Endothelial cell of umbilical vein (primary cell): ENCODE measurements at regions not wholly inside any gene's neighbourhood (a gene's known extent, or its start where the extent isn't known, plus 50 kb on each side); places are given as distances from the start of the nearest gene placed in this dataset.

ENCODE experiments used
- BruUV-seq: library from RNA; stranded (reverse); fragments of 400-500 nt; replicated peaks from 2 replicates; lab custom pipeline; 2021; lab: Mats Ljungman, UMichigan
- CTCF ChIA-PET: fragments of 300-600, 350-600 bp; sonication (Branson Sonifier 250); formaldehyde crosslinking; loops from one replicate; lab custom pipeline; 2021; ENCODE audit warnings: antibody characterized with exemption, inconsistent platforms; lab: Charles Lee
- POLR2A ChIA-PET: fragments of 300-600, 350-600 bp; sonication (Branson Sonifier 250); formaldehyde crosslinking; loops from one replicate; lab custom pipeline; 2021; ENCODE audit warnings: antibody characterized with exemption, inconsistent platforms; lab: Charles Lee
- DNase-seq: peaks from one replicate; pipeline ENCODE4 v3.0.0-alpha.2; 2011; ENCODE audit warnings: low read depth, low spot score
- FAIRE-seq: peaks from 2 replicates; lab custom pipeline; 2011; peaks lifted over from hg19 to GRCh38; lab: Jason Lieb, UNC
- H2AFZ ChIP-seq: 2 replicates; pipeline ENCODE4 v1.6.0; 2012; ENCODE audit warnings: low read depth, low read length, control low read depth, inconsistent platforms
- H3K27ac ChIP-seq: 2 replicates; pipeline ENCODE4 v1.5.1; 2011; ENCODE audit warnings: low read depth, mild to moderate bottlenecking, control low read depth, low read length, moderate library complexity; ENCODE audit not compliant: insufficient read depth
- H3K27me3 ChIP-seq, 2 experiments: 2 replicates each; pipeline versions ENCODE4 v1.6.0 to v1.6.1; 2011; ENCODE audit warnings: low read length in 2 of 2, mixed read lengths in 1 of 2; ENCODE audit not compliant: control insufficient read depth in 2 of 2, insufficient read depth in 2 of 2
- H3K36me3 ChIP-seq, 2 experiments: 2 replicates in 1 of 2; 3 replicates in 1 of 2; pipeline ENCODE4 v1.5.1; 2011; ENCODE audit warnings: low read length in 2 of 2, mild to moderate bottlenecking in 1 of 2, moderate library complexity in 1 of 2; ENCODE audit not compliant: control insufficient read depth in 2 of 2, insufficient read depth in 2 of 2; ENCODE audit errors: extremely low read depth in 1 of 2
- H3K4me1 ChIP-seq: 3 replicates; pipeline ENCODE4 v1.5.1; 2011; ENCODE audit warnings: mild to moderate bottlenecking, low read length; ENCODE audit not compliant: control insufficient read depth, insufficient read depth; ENCODE audit errors: extremely low read depth
- H3K4me2 ChIP-seq: 2 replicates; pipeline ENCODE4 v1.6.1; 2011; ENCODE audit warnings: low read length, control low read depth, mixed read lengths; ENCODE audit not compliant: insufficient read depth
- H3K4me3 ChIP-seq, 3 experiments: fragments of 200-600 bp in 1 of 3; sonication (generic), shearing (Covaris generic) in 1 of 3; replicated peaks in 1 of 3; 2 replicates each; pipeline ENCODE4 v1.5.1; 2011 to 2016; ENCODE audit warnings: control low read depth in 3 of 3, low read length in 3 of 3, mild to moderate bottlenecking in 2 of 3, inconsistent platforms in 1 of 3, low read depth in 1 of 3, moderate library complexity in 1 of 3; ENCODE audit not compliant: insufficient read depth in 1 of 3
- H3K79me2 ChIP-seq: 2 replicates; pipeline ENCODE4 v1.6.0; 2012; ENCODE audit warnings: low read length, inconsistent platforms; ENCODE audit not compliant: control insufficient read depth, insufficient read depth
- H3K9ac ChIP-seq: replicated peaks from 2 replicates; pipeline ENCODE3; 2011; ENCODE audit warnings: low read length, control low read depth; ENCODE audit not compliant: insufficient read depth; ENCODE audit errors: extremely low read depth
- H3K9me1 ChIP-seq: replicated peaks from 3 replicates; pipeline ENCODE4 v1.6.0; 2011; ENCODE audit warnings: mild to moderate bottlenecking, low read length; ENCODE audit not compliant: control insufficient read depth, insufficient read depth; ENCODE audit errors: extremely low read depth
- H3K9me3 ChIP-seq: replicated peaks from 2 replicates; pipeline ENCODE4 v1.5.1; 2012; ENCODE audit warnings: low read length, inconsistent platforms; ENCODE audit not compliant: control insufficient read depth, insufficient read depth
- H4K20me1 ChIP-seq: replicated peaks from 2 replicates; pipeline ENCODE3; 2011; ENCODE audit warnings: mild to moderate bottlenecking, low read length; ENCODE audit not compliant: control insufficient read depth, insufficient read depth; ENCODE audit errors: extremely low read depth
- EZH2 ChIP-seq: IDR thresholded peaks from 2 replicates; pipeline ENCODE4 v1.6.1; 2012; ENCODE audit warnings: borderline replicate concordance, low read depth, mild to moderate bottlenecking, moderate library complexity, low read length, inconsistent platforms; ENCODE audit not compliant: severe bottlenecking
- FOS ChIP-seq: IDR thresholded peaks from 2 replicates; pipeline ENCODE4 v1.6.1; 2011; ENCODE audit warnings: mild to moderate bottlenecking, low read length, moderate library complexity, borderline replicate concordance; ENCODE audit not compliant: insufficient read depth
- GATA2 ChIP-seq: IDR thresholded peaks from 2 replicates; pipeline ENCODE4 v1.7.0; 2011; ENCODE audit warnings: low read depth, mild to moderate bottlenecking, moderate library complexity, mixed read lengths, low read length; ENCODE audit not compliant: insufficient read length, insufficient read depth
- JUN ChIP-seq: IDR thresholded peaks from 2 replicates; pipeline ENCODE4 v1.6.1; 2011; ENCODE audit warnings: borderline replicate concordance, low read depth; ENCODE audit not compliant: insufficient read length, insufficient read depth
- MYC ChIP-seq: IDR thresholded peaks from one replicate; pipeline ENCODE4 v1.6.1; 2011; ENCODE audit warnings: mild to moderate bottlenecking, low read depth, low read length
- POLR2A ChIP-seq: IDR thresholded peaks from 2 replicates; pipeline ENCODE4 v1.6.1; 2012; ENCODE audit warnings: low read depth, mild to moderate bottlenecking, control low read depth, low read length
- POLR2AphosphoS5 ChIP-seq: IDR thresholded peaks from 2 replicates; pipeline ENCODE4 v1.6.1; 2012; ENCODE audit warnings: low read depth, mild to moderate bottlenecking, control low read depth, low read length, moderate library complexity; ENCODE audit not compliant: insufficient read depth
- dilution Hi-C: fragments of 300-500 bp; cut with MboI; formaldehyde crosslinking; loops from one replicate; pipeline ENCODE4 v1.15.0; 2019; ENCODE audit warnings: low sequenced_read_pairs; ENCODE audit not compliant: extremely low pct_ligation_motif_present
- intact Hi-C: fragments of 100-400 bp; cut with micrococcal nuclease; formaldehyde crosslinking; loops from one replicate; pipeline ENCODE4 v1.10.0; 2022
- TF ChIP-seq, protein P1 (sequence below), 2 donors: IDR thresholded peaks; 1 replicate in 1 of 2; 2 replicates in 1 of 2; pipeline ENCODE4 v1.5.1; 2011; ENCODE audit warnings: low read length in 2 of 2, mild to moderate bottlenecking in 2 of 2, moderate library complexity in 2 of 2, control low read depth in 1 of 2, inconsistent platforms in 1 of 2, low read depth in 1 of 2; ENCODE audit not compliant: insufficient read depth in 1 of 2; ENCODE audit errors: extremely low read depth in 1 of 2
- TF ChIP-seq, protein P2 (sequence below): IDR thresholded peaks from 2 replicates; pipeline ENCODE4 v1.6.1; 2011; ENCODE audit not compliant: insufficient read depth, insufficient read length

DNA sequence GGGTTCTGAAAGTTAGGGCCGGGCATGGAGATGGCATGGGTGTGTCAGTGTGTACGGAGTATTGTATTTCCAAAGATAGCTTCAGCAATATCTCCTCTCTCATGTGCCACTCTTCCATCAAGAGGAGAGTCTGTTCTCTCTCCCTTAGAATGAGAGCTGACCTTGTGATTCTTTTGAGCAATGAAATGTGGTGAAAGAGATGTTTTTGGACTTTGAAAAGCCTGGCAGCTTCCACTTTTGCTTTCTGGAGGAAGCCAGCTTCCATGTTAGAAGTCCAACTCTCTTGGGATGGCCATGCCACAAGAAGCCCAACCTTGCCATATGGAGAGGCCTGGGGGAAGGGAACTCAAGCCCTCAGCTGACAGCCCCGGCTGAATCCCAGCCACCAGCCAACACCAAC, 72.4 kb upstream of the GZMB start:
- intact Hi-C loops, result no loop called here
- DNase-seq (no peak), FAIRE-seq (no peak)
- POLR2A ChIA-PET, result no interaction called here
- CTCF ChIA-PET, result no interaction called here
- no peaks in the 10 kb centered on the region for H3K9me3 ChIP-seq
- TF ChIP-seq, protein P1, sequence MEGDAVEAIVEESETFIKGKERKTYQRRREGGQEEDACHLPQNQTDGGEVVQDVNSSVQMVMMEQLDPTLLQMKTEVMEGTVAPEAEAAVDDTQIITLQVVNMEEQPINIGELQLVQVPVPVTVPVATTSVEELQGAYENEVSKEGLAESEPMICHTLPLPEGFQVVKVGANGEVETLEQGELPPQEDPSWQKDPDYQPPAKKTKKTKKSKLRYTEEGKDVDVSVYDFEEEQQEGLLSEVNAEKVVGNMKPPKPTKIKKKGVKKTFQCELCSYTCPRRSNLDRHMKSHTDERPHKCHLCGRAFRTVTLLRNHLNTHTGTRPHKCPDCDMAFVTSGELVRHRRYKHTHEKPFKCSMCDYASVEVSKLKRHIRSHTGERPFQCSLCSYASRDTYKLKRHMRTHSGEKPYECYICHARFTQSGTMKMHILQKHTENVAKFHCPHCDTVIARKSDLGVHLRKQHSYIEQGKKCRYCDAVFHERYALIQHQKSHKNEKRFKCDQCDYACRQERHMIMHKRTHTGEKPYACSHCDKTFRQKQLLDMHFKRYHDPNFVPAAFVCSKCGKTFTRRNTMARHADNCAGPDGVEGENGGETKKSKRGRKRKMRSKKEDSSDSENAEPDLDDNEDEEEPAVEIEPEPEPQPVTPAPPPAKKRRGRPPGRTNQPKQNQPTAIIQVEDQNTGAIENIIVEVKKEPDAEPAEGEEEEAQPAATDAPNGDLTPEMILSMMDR (IDR thresholded peaks at IDR 0.05; ENCODE audit: extremely low read depth in 1 of 2, insufficient read depth in 1 of 2, low read depth in 1 of 2, low read length in 2 of 2), result no peak
- TF ChIP-seq POLR2AphosphoS5 (no peak), JUN (no peak), GATA2 (no peak), MYC (no peak), POLR2A (no peak), FOS (no peak), EZH2 (no peak)
- TF ChIP-seq, protein P2, sequence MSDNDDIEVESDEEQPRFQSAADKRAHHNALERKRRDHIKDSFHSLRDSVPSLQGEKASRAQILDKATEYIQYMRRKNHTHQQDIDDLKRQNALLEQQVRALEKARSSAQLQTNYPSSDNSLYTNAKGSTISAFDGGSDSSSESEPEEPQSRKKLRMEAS, result no peak
- no peak overlapping the region for H3K9ac ChIP-seq
- H3K27me3 ChIP-seq, result no peaks in the 10 kb centered on the region
- H3K36me3 ChIP-seq, result no peaks in the 10 kb centered on the region
- H3K4me2 ChIP-seq, result no peak overlapping the region
- H4K20me1 ChIP-seq, result no peaks in the 10 kb centered on the region
- no peaks in the 10 kb centered on the region for H3K79me2 ChIP-seq
- dilution Hi-C loops, result no loop called here
- no peaks in the 10 kb centered on the region for H3K9me1 ChIP-seq
- H3K27ac ChIP-seq, result no peak overlapping the region
- no peaks in the 10 kb centered on the region for H3K4me1 ChIP-seq
- no TSS peak for BruUV-seq
- no peak overlapping the region for H2AFZ ChIP-seq
- H3K4me3 ChIP-seq, result no peak overlapping the region
